Stimulated activated CD4-positive, alpha-beta T cell treated with anti-CD3 and anti-CD28 coated beads, Interleukin-4, amount 100 ng/mL, for 24 hours (primary cell): ENCODE measurements at regions not wholly inside any gene's neighbourhood (a gene's known extent, or its start where the extent isn't known, plus 50 kb on each side); places are given as distances from the start of the nearest gene placed in this dataset.

ENCODE experiments used
- DNase-seq: peaks from one replicate; pipeline ENCODE4 v3.0.0-alpha.2; 2020

GRCh38 chr4:124018383-124019317, 622.1 kb downstream of the SPRY1 start:
- no peak for DNase-seq

GRCh38 chr4:124019749-124020549, 623.4 kb downstream of the SPRY1 start:
- DNase-seq = no peak

- no peak for DNase-seq
Measured at GRCh38 chr4:124025000-124025399, 628.4 kb downstream of the SPRY1 start.

GRCh38 chr4:124025428-124025827, 628.8 kb downstream of the SPRY1 start:
- no peak for DNase-seq

GRCh38 chr4:124028182-124028581, 631.6 kb downstream of the SPRY1 start:
- no peak for DNase-seq

- DNase-seq = no peak
Measured at GRCh38 chr4:124030147-124030546, 633.6 kb downstream of the SPRY1 start.

- DNase-seq = no peak
Measured at GRCh38 chr4:124032035-124032434, 635.4 kb downstream of the SPRY1 start.

GRCh38 chr4:124035364-124036041, 638.9 kb downstream of the SPRY1 start:
- DNase-seq = no peak

GRCh38 chr4:124037236-124037635, 640.6 kb downstream of the SPRY1 start:
- DNase-seq = no peak

- no peak for DNase-seq
Measured at GRCh38 chr4:124044330-124044729, 647.7 kb downstream of the SPRY1 start.

GRCh38 chr4:124044867-124045266, 648.3 kb downstream of the SPRY1 start:
- no peak for DNase-seq

- DNase-seq = no peak
Measured at GRCh38 chr4:124046190-124046589, 649.6 kb downstream of the SPRY1 start.

GRCh38 chr4:124053872-124054538, 657.4 kb downstream of the SPRY1 start:
- DNase-seq = no peak

- no peak for DNase-seq
Measured at GRCh38 chr4:124055336-124055735, 657.2 kb downstream of the ANKRD50 start.

GRCh38 chr4:124055896-124056295, 656.6 kb downstream of the ANKRD50 start:
- no peak for DNase-seq

GRCh38 chr4:124060261-124060918, 652.1 kb downstream of the ANKRD50 start:
- DNase-seq = no peak

GRCh38 chr4:124061413-124061812, 651.1 kb downstream of the ANKRD50 start:
- DNase-seq = no peak

GRCh38 chr4:124065422-124065821, 647.1 kb downstream of the ANKRD50 start:
- no peak for DNase-seq

- no peak for DNase-seq
Measured at GRCh38 chr4:124065936-124066335, 646.6 kb downstream of the ANKRD50 start.

GRCh38 chr4:124066595-124066994, 645.9 kb downstream of the ANKRD50 start:
- no peak for DNase-seq

GRCh38 chr4:124067046-124067445, 645.5 kb downstream of the ANKRD50 start:
- no peak for DNase-seq
